ENCODE measurements at regions not wholly inside any gene's neighbourhood (a gene's known extent, or its start where the extent isn't known, plus 50 kb on each side); places are given as distances from the start of the nearest gene placed in this dataset.

DNA sequence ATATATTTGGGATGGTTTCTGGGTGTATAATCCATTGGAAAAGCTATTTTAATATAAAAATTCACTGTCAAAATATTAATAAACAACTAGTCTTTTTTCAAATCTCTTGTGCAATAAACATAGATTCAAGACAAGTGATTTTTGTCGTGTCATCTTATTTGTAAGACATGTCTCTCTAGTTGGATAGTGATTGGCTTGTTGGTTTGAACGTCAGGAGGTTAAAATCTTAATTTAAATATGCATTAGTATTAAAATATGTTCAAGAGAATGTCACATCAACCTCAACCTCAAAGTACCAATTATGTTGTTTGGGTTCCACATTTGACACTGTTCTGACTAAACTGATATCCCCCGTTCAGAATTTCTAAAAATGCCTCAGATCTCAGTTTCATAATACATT is 287.6 kb downstream of the CASP12 start:
- H4K20me1 ChIP-seq (ENCODE audit: low read depth, low read length), result no peaks in the 10 kb centered on the region
- no peaks in the 10 kb centered on the region for H3K9me2 ChIP-seq (replicated peaks; ENCODE audit: insufficient read depth, low read length)
- TF ChIP-seq, protein P1, sequence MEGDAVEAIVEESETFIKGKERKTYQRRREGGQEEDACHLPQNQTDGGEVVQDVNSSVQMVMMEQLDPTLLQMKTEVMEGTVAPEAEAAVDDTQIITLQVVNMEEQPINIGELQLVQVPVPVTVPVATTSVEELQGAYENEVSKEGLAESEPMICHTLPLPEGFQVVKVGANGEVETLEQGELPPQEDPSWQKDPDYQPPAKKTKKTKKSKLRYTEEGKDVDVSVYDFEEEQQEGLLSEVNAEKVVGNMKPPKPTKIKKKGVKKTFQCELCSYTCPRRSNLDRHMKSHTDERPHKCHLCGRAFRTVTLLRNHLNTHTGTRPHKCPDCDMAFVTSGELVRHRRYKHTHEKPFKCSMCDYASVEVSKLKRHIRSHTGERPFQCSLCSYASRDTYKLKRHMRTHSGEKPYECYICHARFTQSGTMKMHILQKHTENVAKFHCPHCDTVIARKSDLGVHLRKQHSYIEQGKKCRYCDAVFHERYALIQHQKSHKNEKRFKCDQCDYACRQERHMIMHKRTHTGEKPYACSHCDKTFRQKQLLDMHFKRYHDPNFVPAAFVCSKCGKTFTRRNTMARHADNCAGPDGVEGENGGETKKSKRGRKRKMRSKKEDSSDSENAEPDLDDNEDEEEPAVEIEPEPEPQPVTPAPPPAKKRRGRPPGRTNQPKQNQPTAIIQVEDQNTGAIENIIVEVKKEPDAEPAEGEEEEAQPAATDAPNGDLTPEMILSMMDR (IDR thresholded peaks at IDR 0.05; ENCODE audit: insufficient read depth, low read length, poor library complexity, severe bottlenecking), result no peak
- TF ChIP-seq EZH2phosphoT487 (conservative IDR thresholded peaks at IDR 0.05; ENCODE audit: low read length), result no peak
- H3K27ac ChIP-seq (ENCODE audit: low read depth, low read length), result no peak overlapping the region
- no peaks in the 10 kb centered on the region for H3K9me3 ChIP-seq (ENCODE audit: insufficient read depth, low read length)
- H3K36me3 ChIP-seq (ENCODE audit: low read length), result no peaks in the 10 kb centered on the region
- no peaks in the 10 kb centered on the region for H3K27me3 ChIP-seq (ENCODE audit: low read length)
- H3F3A ChIP-seq (ENCODE audit: insufficient read depth), result no peaks in the 10 kb centered on the region
- no peak overlapping the region for H3K4me3 ChIP-seq (ENCODE audit: insufficient read depth, low read length, poor library complexity, severe bottlenecking)
- no peak overlapping the region for H2AFZ ChIP-seq (ENCODE audit: low read depth, low read length, severe bottlenecking)
- no peak overlapping the region for H3K4me2 ChIP-seq (ENCODE audit: low read depth, low read length, poor library complexity, severe bottlenecking)
- H3K9ac ChIP-seq (ENCODE audit: low read length), result no peak overlapping the region
- H3K79me2 ChIP-seq (ENCODE audit: insufficient read depth, low read length), result no peaks in the 10 kb centered on the region

DNA sequence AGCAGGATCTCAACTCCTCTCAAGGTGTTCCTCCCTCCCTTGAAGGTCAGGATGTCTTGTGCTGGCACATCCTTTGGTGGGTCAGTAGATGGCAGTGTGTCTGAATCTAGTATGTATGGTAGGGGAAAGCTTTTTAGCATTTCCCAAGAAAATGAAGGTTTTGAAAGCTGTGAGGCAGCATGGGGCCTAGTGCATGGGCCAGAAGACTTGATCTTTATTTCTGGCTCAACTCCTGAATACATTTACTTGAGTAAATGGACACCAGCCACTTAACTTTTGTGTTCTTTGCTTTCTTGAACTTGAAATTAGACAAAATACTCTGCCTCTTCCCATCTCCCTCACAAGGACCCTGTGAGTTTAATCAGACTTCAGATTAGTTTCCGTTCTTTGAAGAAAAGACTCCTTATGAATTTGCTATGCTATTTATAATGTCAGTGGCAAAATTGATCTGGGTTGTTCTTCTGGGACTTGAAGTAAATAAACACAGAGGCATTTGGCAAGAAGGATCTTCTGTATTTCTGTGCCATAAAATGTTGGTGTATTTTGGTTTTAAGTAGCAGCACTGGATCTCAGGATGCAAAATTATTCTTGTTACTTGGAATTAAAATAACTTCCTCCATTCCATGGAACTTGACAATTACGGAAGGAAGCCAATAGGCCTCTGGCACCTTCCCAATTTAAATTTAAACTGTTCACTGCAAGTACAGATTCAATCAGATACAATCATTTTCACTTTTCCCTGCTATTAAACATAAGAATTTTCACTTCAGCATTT is 288.8 kb downstream of the CASP12 start:
- Histone ChIP-seq H3K36me3 (ENCODE audit: low read length) (no peaks in the 10 kb centered on the region), H3K9ac (ENCODE audit: low read length) (no peak overlapping the region), H3K27ac (ENCODE audit: low read depth, low read length) (no peak overlapping the region), H2AFZ (ENCODE audit: low read depth, low read length, severe bottlenecking) (no peak overlapping the region), H3K27me3 (ENCODE audit: low read length) (no peaks in the 10 kb centered on the region), H3K79me2 (ENCODE audit: insufficient read depth, low read length) (no peaks in the 10 kb centered on the region), H3K4me2 (ENCODE audit: low read depth, low read length, poor library complexity, severe bottlenecking) (no peak overlapping the region), H3K4me3 (ENCODE audit: insufficient read depth, low read length, poor library complexity, severe bottlenecking) (no peak overlapping the region), H4K20me1 (ENCODE audit: low read depth, low read length) (no peaks in the 10 kb centered on the region), H3K9me2 (replicated peaks; ENCODE audit: insufficient read depth, low read length) (no peaks in the 10 kb centered on the region), H3K9me3 (ENCODE audit: insufficient read depth, low read length) (no peaks in the 10 kb centered on the region), H3F3A (ENCODE audit: insufficient read depth) (no peaks in the 10 kb centered on the region)
- no peak for TF ChIP-seq EZH2phosphoT487 (conservative IDR thresholded peaks at IDR 0.05; ENCODE audit: low read length)
- TF ChIP-seq, protein P1 (IDR thresholded peaks at IDR 0.05; ENCODE audit: insufficient read depth, low read length, poor library complexity, severe bottlenecking), result peak; percentile 41

- no peaks in the 10 kb centered on the region for H3K36me3 ChIP-seq (ENCODE audit: low read length)
- H3F3A ChIP-seq (ENCODE audit: insufficient read depth), result no peaks in the 10 kb centered on the region
- no peak overlapping the region for H2AFZ ChIP-seq (ENCODE audit: low read depth, low read length, severe bottlenecking)
- no peak overlapping the region for H3K27ac ChIP-seq (ENCODE audit: low read depth, low read length)
- no peaks in the 10 kb centered on the region for H4K20me1 ChIP-seq (ENCODE audit: low read depth, low read length)
- H3K79me2 ChIP-seq (ENCODE audit: insufficient read depth, low read length), result no peaks in the 10 kb centered on the region
- no peaks in the 10 kb centered on the region for H3K9me3 ChIP-seq (ENCODE audit: insufficient read depth, low read length)
- no peak overlapping the region for H3K9ac ChIP-seq (ENCODE audit: low read length)
- no peak for TF ChIP-seq EZH2phosphoT487 (conservative IDR thresholded peaks at IDR 0.05; ENCODE audit: low read length)
- TF ChIP-seq, protein P1 (IDR thresholded peaks at IDR 0.05; ENCODE audit: insufficient read depth, low read length, poor library complexity, severe bottlenecking), result no peak
- no peak overlapping the region for H3K4me3 ChIP-seq (ENCODE audit: insufficient read depth, low read length, poor library complexity, severe bottlenecking)
- no peak overlapping the region for H3K4me2 ChIP-seq (ENCODE audit: low read depth, low read length, poor library complexity, severe bottlenecking)
- no peaks in the 10 kb centered on the region for H3K9me2 ChIP-seq (replicated peaks; ENCODE audit: insufficient read depth, low read length)
- no peaks in the 10 kb centered on the region for H3K27me3 ChIP-seq (ENCODE audit: low read length)
Measured at GRCh38 chr11:104602643-104603042, 295.6 kb downstream of the CASP12 start.

Data from SU-DHL-6 (cell line).